ENCODE measurements at regions not wholly inside any gene's neighbourhood (a gene's known extent, or its start where the extent isn't known, plus 50 kb on each side); places are given as distances from the start of the nearest gene placed in this dataset.

DNA sequence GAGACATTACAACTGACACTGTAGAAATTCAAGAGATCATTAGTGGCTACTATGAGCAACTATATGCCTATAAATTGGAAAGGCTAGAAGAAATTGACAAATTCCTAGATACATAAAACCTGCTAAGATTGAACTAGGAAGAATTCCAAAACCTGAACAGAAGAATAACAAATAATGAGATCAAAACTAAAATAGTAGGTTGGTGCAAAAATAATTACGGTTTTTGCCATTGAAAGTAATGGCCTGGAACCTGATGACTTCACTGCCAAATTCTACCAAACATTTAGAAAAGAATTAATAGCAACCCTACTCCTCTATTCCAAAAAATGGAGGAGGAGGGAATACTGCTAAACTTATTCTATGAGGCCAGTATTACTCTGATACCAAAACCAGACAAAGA lies 824.9 kb downstream of the KLHL13 start:
- TF ChIP-seq, protein P1, sequence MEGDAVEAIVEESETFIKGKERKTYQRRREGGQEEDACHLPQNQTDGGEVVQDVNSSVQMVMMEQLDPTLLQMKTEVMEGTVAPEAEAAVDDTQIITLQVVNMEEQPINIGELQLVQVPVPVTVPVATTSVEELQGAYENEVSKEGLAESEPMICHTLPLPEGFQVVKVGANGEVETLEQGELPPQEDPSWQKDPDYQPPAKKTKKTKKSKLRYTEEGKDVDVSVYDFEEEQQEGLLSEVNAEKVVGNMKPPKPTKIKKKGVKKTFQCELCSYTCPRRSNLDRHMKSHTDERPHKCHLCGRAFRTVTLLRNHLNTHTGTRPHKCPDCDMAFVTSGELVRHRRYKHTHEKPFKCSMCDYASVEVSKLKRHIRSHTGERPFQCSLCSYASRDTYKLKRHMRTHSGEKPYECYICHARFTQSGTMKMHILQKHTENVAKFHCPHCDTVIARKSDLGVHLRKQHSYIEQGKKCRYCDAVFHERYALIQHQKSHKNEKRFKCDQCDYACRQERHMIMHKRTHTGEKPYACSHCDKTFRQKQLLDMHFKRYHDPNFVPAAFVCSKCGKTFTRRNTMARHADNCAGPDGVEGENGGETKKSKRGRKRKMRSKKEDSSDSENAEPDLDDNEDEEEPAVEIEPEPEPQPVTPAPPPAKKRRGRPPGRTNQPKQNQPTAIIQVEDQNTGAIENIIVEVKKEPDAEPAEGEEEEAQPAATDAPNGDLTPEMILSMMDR (IDR thresholded peaks at IDR 0.05): no peak
- H3K27me3 ChIP-seq: no peaks in the 10 kb centered on the region
- no peaks in the 10 kb centered on the region for H3K36me3 ChIP-seq
- WGBS, 2 donors: 38 to 53% methylated on average over 1 of the region's 1 CpG
- DNase-seq (no peak), ATAC-seq (no peak), FAIRE-seq (no peak)
- peaks cover 0 to 4% (median 0%) of the 10 kb centered on the region in 4 donors for H3K9me3 ChIP-seq
- no peaks in the 10 kb centered on the region for H3K4me1 ChIP-seq
- H3K4me3 ChIP-seq: no peak overlapping the region
- H3K27ac ChIP-seq: no peak overlapping the region
- intact Hi-C loops (cut with DNase I): no loop called here

DNA sequence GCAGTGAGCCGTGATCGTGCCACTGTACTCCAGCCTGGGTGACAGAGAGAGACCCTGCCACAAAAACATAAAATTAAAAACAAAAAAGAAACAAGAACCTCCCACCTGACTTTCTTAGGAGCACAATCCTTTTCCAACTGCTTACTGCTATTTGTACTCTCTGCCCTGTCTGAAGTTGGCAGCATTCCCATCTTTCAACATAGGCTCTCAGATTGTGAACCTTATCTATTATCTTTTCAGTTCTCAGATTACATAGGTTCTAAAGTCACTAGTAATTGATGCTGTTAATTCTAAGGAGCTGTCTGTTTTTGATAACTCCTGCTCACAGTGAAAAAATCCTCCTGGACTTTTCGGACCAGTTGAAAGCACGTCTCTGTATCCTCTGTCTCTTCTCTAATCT lies 812.2 kb upstream of the CT83 start:
- no peak for DNase-seq
- no peak overlapping the region for H3K27ac ChIP-seq
- TF ChIP-seq, protein P1 (IDR thresholded peaks at IDR 0.05): no peak
- H3K27me3 ChIP-seq: no peaks in the 10 kb centered on the region
- WGBS, 2 donors: 51 to 73% methylated on average over 4 of the region's 4 CpGs
- no peaks in the 10 kb centered on the region for H3K36me3 ChIP-seq
- no peaks in the 10 kb centered on the region for H3K4me1 ChIP-seq
- no peaks in the 10 kb centered on the region for H3K9me3 ChIP-seq
- no peak overlapping the region for H3K4me3 ChIP-seq
- ATAC-seq: no peak
- intact Hi-C loops (cut with DNase I): no loop called here
- FAIRE-seq: no peak

All from pancreas (tissue), 10 donors.